GM19239 (cell line): ENCODE measurements at regions not wholly inside any gene's neighbourhood (a gene's known extent, or its start where the extent isn't known, plus 50 kb on each side); places are given as distances from the start of the nearest gene placed in this dataset.

Experiments
- DNase-seq: peaks from one replicate; pipeline ENCODE4 v3.0.0; 2011; ENCODE audit warnings: low spot score; ENCODE audit not compliant: insufficient read length
- FAIRE-seq: peaks from 2 replicates; lab custom pipeline; 2011; peaks lifted over from hg19 to GRCh38; lab: Jason Lieb, UNC

- DNase-seq (no peak), FAIRE-seq (no peak)
Observed at GRCh38 chr14:31943217-31943799, 133.8 kb upstream of the ARHGAP5 start.

DNA sequence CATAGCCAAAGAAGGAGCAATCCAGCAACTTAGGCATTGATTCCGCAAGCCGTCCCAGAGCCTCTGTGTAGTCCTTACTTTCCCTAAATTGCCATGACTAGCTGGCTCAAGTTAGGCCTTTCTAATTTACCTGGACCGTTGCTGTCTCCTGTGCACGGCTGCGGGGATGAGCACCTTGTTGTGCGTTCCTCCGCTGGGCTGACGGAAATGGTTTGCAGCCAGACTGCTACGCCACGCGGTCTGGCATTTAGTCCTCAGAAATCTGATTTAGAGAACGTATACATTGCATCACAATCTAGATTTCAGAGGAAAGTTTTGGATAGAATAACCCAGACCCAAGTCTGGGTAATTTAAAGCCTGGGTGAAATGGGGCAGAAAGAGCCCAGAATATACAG lies 133.2 kb upstream of the ARHGAP5 start:
- FAIRE-seq: no peak
- DNase-seq: no peak

GRCh38 chr14:31944256-31945073 lies 132.6 kb upstream of the ARHGAP5 start:
- no peak for FAIRE-seq
- DNase-seq: no peak

- FAIRE-seq: no peak
Observed at GRCh38 chr14:31945074-31945613, 132.0 kb upstream of the ARHGAP5 start.

DNA sequence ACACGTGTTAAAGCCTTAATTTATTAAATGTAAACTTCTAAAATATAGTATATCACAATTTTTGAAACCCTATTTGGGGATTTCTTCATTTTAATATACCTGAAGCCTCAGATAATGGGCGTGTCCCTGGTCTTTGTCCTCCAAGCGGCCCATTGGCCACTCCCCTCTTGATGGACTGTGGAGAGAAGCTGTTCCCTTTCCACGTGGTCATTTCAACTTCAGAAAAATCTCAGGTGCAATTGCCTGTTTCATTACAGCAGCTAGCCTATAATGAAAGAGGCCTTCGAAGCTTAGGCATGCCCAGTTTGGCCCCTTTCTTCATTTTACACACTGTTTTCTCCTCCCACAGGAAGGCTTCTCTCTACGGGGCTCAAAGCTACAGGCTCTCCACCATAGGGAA lies 131.4 kb upstream of the ARHGAP5 start:
- FAIRE-seq (no peak), DNase-seq (no peak)

More at GRCh38 chr14:31945074-31945613, 132.0 kb upstream of the ARHGAP5 start:
- no peak for DNase-seq

DNA sequence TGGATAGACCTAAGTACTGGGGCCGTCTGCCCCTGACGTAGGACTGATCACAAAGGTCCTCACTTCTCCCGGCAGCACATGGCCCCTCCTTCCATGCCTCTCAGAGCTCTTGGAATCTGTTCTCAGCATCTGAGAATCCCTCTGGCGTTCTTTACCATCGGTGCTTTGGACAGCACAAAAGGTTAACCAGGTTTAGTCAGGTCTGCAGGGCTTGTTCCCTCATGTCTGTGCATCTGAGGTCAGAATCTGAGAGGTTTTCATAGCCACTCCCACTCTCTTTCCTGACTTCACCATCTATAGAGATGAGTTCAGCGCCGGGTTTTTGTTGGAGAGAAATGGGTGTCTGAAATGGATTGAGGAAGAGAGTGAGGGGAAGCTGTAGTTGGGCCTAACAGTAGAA lies 130.0 kb upstream of the ARHGAP5 start:
- no peak for DNase-seq
- no peak for FAIRE-seq

DNA sequence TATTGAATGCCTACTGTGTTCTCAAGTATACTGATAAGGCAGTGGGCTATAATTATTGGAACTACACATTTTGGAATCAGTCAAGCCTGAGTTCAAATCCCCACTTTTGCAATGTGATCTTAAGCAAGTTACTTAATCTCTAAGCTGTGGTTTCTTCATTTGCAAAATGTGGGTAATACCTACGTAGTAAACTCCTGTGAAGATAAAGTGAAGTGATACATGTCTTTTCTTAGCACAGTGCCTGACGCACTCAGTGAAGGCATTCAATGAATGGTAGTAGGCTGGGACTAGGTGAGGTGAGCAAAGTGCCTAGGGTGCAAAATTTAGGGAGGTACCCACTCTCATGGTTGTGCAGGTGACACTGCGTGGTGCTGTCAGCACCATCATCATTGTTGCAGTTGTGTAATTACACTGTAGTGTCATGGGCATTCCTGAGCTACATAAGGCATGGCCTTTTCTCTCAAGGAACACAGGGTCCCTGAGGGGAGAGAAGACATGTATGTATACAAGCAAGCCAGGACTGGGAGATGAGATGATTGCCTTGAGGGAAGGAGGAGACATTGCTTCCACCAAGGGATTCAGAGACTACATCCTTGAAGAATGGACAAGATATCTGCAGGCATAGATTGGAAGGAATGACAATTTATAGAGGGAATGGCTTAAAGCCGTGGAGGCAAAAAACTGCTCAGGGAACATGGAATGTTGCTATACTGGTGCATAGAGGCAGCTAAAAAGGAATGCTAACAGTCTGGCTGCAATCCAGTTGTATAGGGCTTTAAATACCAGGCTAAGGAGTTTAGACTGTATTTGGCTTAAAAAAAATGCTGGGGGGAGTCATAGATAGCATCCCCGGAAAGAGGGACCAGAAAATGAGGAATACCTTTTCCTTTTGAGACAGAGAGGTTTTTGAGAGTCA lies 129.2 kb upstream of the ARHGAP5 start:
- no peak for DNase-seq
- no peak for FAIRE-seq

- no peak for FAIRE-seq
- no peak for DNase-seq
Observed at GRCh38 chr14:31949709-31950108, 127.4 kb upstream of the ARHGAP5 start.

- FAIRE-seq (no peak), DNase-seq (no peak)
Observed at GRCh38 chr14:31950331-31950730, 126.8 kb upstream of the ARHGAP5 start.

DNA sequence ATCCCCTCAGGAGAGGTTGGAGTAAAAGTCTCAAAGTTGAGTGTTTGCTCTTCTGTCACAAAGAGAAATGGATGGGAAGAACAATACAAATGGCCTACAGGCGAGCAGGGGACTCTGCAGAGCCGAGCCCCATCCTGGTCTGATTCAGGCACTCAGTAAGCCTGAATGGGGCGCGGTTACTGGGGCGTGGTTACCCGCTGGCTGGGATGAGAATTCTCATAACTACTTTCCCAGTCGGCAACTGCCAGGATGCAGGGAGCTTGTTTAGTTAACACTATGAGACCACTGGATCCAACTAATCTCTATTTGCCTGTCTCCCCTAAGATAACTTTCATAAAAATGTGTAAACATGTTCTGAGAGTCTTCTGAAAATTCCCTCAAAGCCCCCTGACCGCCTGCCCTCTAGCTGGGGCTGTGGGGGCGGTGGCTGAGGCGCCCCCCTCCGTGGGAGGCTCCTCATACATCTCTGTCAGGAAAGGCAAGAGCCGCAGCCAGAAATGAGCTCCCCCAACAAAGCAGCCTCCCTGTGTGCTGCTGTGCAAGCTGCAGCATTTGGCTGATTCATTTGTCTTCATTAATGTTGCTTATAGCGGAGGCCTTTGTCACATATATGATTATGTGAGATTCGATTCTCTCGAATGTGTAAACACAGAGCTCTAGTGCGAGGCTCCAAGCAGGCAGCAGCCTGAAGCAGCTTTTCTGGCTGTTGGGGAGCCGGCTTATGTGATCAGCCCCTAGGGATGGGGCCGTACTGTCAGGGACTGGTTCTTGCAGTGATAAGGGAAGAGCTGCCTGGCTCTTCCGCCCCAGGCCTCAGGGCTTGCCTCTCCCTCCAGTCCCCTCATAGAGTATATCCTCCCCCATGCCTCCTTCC lies 126.1 kb upstream of the ARHGAP5 start:
- DNase-seq (no peak), FAIRE-seq (no peak)

DNA sequence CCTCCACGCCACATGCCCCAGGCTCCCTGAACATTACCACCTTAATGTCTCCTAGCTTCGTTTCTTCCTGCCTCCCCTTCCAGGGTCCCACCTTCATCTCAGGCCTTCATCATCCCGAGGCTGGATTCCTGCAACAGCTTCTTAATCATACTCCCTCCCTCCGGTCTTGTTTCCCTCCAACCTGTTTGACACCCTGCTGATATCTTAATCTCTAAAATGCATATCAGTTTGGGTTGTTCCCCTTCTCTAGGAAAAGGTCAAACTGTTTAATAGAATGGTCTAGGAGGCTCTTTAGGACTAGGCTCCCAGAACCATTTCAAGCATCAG lies 125.5 kb upstream of the ARHGAP5 start:
- FAIRE-seq (no peak), DNase-seq (no peak)

- DNase-seq (no peak), FAIRE-seq (no peak)
Observed at GRCh38 chr14:31952573-31952972, 124.5 kb upstream of the ARHGAP5 start.

DNA sequence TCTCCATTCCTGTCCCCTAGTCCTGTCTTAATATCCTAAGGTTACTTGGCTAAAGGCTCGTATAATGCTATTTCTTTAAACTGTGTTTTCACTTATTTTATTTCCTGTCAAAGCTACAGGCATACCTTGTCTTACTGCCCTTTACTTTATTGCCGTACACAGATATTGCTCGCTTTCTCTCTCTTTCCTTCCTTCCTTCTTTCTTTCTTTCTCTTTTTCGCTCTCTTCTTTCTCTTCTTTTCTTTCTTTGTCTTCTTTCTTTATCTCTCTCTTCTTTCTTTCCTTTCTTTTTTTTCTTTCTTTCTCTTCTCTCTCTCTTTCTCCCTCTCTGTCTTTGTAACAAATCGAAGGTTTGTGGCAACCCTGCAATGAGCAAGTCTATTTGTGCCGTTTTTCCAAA lies 123.9 kb upstream of the ARHGAP5 start:
- FAIRE-seq (no peak), DNase-seq (no peak)

DNA sequence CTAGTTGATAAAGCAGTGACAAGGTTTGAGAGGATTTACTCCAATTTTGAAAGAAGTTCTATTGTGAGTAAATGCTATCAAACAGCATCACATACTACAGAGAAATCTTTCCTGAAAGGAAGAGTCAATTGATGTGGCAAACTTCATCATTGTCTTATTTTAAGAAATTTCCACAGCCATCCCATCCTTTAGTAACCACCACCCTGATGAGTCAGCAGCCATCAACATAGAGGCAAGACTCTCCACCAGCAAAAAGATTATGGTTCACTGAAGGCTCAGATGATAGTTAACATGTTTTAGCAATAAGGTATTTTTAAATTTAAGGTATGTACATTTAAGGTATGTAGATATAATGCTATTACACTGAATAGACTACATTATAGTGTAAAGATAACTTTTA lies 122.1 kb upstream of the ARHGAP5 start:
- DNase-seq (no peak), FAIRE-seq (no peak)

DNA sequence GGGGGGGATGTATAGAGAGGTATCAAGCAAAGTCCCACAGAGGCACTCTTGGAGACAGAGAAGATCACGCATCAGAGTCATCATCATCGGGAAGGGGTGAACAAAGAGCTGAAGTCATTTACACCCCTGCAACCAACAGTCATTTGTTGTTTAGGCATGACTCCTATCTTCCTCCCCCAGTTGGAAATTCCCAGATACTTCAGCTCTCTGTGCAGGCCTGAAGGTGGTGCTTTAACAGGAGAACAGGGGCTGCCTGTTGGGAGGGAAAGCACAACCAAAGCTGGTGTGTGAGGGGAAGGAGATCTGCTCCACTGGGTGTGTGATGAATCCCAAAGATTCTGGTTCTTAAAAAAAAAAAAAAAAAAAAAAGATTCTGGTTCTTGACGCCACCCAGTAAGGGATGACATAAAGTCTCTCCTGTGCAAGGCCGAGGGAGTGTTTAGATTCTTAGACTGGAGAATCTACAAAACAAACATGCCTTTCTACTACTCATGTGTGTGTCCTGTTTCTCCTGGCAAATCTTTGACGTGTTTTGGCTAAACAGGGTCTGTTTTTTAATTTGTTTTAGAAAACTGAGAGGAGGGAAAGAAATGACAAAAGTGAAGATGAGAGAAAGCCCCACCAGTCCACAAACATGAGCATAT lies 121.0 kb upstream of the ARHGAP5 start:
- FAIRE-seq: no peak
- no peak for DNase-seq

DNA sequence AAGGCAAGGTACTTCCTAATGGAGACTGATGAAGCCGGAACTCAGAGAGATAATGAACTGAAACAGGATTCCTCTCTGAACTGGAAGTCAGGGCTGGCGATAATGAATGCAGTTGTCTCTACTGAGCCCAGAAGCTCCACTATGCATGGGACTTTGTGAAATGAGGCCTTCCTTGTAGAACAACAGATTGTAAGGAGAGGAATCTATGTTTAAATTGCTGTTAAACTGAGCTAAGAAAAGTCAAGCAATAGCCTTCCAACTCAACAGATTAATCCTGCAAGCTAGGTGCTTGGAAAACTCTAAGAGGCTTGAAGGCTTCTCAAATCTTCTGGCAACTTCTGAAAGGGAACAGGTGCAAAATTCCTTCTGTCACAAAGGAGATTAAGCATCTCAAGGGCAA lies 119.5 kb upstream of the ARHGAP5 start:
- FAIRE-seq: no peak

DNA sequence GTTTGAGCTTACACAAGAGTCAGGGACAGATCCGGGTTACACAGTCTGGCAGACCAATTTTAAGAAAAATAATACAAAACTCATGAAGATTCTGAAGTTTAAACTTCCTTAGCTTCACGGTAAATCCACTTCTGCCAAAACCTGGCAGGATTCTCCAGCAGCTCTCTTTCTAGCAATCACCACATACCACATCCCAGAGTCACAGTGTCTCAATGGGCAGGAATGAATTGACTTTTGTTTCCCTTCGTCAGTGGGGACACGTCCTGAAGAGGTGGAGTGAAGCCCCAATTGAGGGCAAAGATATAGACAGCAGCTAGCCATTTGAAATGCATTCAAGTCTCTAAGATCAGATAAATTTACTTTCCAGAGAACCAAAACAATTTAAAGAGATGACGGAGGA lies 117.1 kb upstream of the ARHGAP5 start:
- FAIRE-seq (no peak), DNase-seq (no peak)

More for the DNA sequence above, 119.5 kb upstream of the ARHGAP5 start:
- no peak for DNase-seq

GRCh38 chr14:31961896-31962295 lies 115.2 kb upstream of the ARHGAP5 start:
- DNase-seq: no peak
- no peak for FAIRE-seq

DNA sequence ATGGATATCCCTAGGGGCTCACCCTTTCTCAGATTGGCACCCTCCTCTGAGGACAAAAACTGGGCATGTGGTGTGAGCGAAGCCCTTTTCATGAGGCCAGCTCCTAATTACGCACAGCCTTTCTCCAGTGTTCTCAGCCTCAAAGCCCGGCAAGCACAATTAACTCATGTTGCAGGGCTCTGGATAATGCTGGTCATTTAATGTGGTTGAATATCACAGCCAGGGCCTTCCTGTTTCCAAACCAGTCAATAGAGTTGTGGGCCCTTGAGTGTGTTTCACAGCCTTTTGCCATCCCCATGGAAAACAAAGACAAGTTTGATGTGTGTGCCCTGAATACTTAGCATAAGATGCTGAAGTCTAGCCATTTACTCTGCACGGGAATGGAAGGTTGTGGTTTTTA lies 114.2 kb upstream of the ARHGAP5 start:
- no peak for DNase-seq
- FAIRE-seq: no peak
